Thoracic aorta (tissue), 2 donors: ENCODE measurements at regions not wholly inside any gene's neighbourhood (a gene's known extent, or its start where the extent isn't known, plus 50 kb on each side); places are given as distances from the start of the nearest gene placed in this dataset.

Experiments
- ATAC-seq: fragments of 150-250 bp; one replicate; pipeline ENCODE4 v1.8.0; 2017; ENCODE audit warnings: low read depth; ENCODE audit not compliant: insufficient number of reproducible peaks, low FRiP score
- DNase-seq: peaks from one replicate; pipeline ENCODE4 v3.0.0-alpha.2; 2020; ENCODE audit warnings: low spot score
- H3K27ac ChIP-seq, 2 donors: fragments of 200-600 bp; sonication (generic); 1 replicate in 1 of 2; 2 replicates in 1 of 2; pipeline ENCODE4 v1.5.1; 2016; ENCODE audit warnings: mild to moderate bottlenecking in 2 of 2, moderate library complexity in 2 of 2
- H3K27me3 ChIP-seq: fragments of 200-600 bp; sonication (generic); replicated peaks from 2 replicates; pipeline ENCODE4 v1.6.0; 2016; ENCODE audit warnings: mild to moderate bottlenecking; ENCODE audit not compliant: insufficient read depth
- H3K36me3 ChIP-seq: fragments of 200-600 bp; sonication (generic); one replicate; pipeline ENCODE4 v1.5.1; 2016
- H3K4me1 ChIP-seq, 2 donors: fragments of 200-600 bp; sonication (generic); 1 replicate in 1 of 2; 2 replicates in 1 of 2; pipeline versions ENCODE4 v1.5.1 to v1.6.0; 2016; ENCODE audit warnings: low read depth in 2 of 2, mild to moderate bottlenecking in 1 of 2; ENCODE audit not compliant: control insufficient read depth in 1 of 2
- H3K4me3 ChIP-seq: fragments of 200-600 bp; sonication (generic); 2 replicates; pipeline ENCODE4 v1.5.1; 2016; ENCODE audit warnings: mild to moderate bottlenecking
- H3K9me3 ChIP-seq: fragments of 200-600 bp; sonication (generic); 2 replicates; pipeline ENCODE4 v1.5.1; 2016
- CTCF ChIP-seq: fragments of 200-600 bp; sonication (generic); IDR thresholded peaks from one replicate; pipeline ENCODE4 v1.5.1; 2019; ENCODE audit warnings: antibody characterized with exemption

GRCh38 chr17:77869041-77869599 lies 89.4 kb upstream of the TNRC6C start:
- TF ChIP-seq CTCF, result no peak
- Histone ChIP-seq H3K4me1 (peaks cover 0 to 13% of the 10 kb centered on the region in 2 donors), H3K36me3 (no peaks in the 10 kb centered on the region), H3K27ac (no peak overlapping the region), H3K27me3 (no peaks in the 10 kb centered on the region), H3K4me3 (no peak overlapping the region), H3K9me3 (no peaks in the 10 kb centered on the region)
- ATAC-seq (no peak), DNase-seq (no peak)

GRCh38 chr17:77869665-77870132 lies 88.8 kb upstream of the TNRC6C start:
- no peak overlapping the region for H3K27ac ChIP-seq
- no peak for DNase-seq
- H3K9me3 ChIP-seq, result no peaks in the 10 kb centered on the region
- no peak for ATAC-seq
- no peaks in the 10 kb centered on the region for H3K36me3 ChIP-seq
- no peak for TF ChIP-seq CTCF
- H3K4me1 ChIP-seq, result peaks cover 0 to 15% of the 10 kb centered on the region in 2 donors
- no peak overlapping the region for H3K4me3 ChIP-seq
- no peaks in the 10 kb centered on the region for H3K27me3 ChIP-seq

GRCh38 chr17:77872199-77872598 lies 86.3 kb upstream of the TNRC6C start:
- Histone ChIP-seq H3K4me1 (peaks cover 0 to 9% of the 10 kb centered on the region in 2 donors), H3K36me3 (no peaks in the 10 kb centered on the region), H3K27me3 (no peaks in the 10 kb centered on the region), H3K9me3 (peaks cover 9% of the 10 kb centered on the region), H3K4me3 (no peak overlapping the region), H3K27ac (no peak overlapping the region)
- ATAC-seq (no peak), DNase-seq (no peak)
- TF ChIP-seq CTCF, result no peak

GRCh38 chr17:77872714-77873499 lies 85.6 kb upstream of the TNRC6C start:
- Histone ChIP-seq H3K36me3 (no peaks in the 10 kb centered on the region), H3K27ac (no peak overlapping the region), H3K4me1 (peaks cover 0 to 9% of the 10 kb centered on the region in 2 donors), H3K27me3 (no peaks in the 10 kb centered on the region), H3K4me3 (no peak overlapping the region), H3K9me3 (peaks cover 9% of the 10 kb centered on the region)
- no peak for DNase-seq
- TF ChIP-seq CTCF, result no peak
- no peak for ATAC-seq

GRCh38 chr17:77873500-77874302 lies 84.8 kb upstream of the TNRC6C start:
- DNase-seq, result no peak
- Histone ChIP-seq H3K27me3 (no peaks in the 10 kb centered on the region), H3K4me1 (peaks cover 0 to 9% of the 10 kb centered on the region in 2 donors), H3K27ac (no peak overlapping the region), H3K4me3 (no peak overlapping the region), H3K36me3 (no peaks in the 10 kb centered on the region), H3K9me3 (peaks cover 9% of the 10 kb centered on the region)
- no peak for TF ChIP-seq CTCF
- no peak for ATAC-seq
